H1 (cell line): ENCODE measurements at regions not wholly inside any gene's neighbourhood (a gene's known extent, or its start where the extent isn't known, plus 50 kb on each side); places are given as distances from the start of the nearest gene placed in this dataset.

ENCODE experiments used
- CTCF ChIA-PET: fragments of 300-600 bp; sonication (Branson Sonifier 250); formaldehyde crosslinking; loops from one replicate; lab custom pipeline; 2021; ENCODE audit not compliant: partially characterized antibody; lab: Charles Lee
- POLR2A ChIA-PET: fragments of 300-600 bp; sonication (Branson Sonifier 250); formaldehyde crosslinking; loops from one replicate; lab custom pipeline; 2021; ENCODE audit warnings: inconsistent platforms; ENCODE audit not compliant: partially characterized antibody; lab: Charles Lee
- DNase-seq, 2 experiments: peaks; one replicate each; pipeline versions ENCODE4 v3.0.0 to v3.0.0-alpha.2; 2010 to 2022; ENCODE audit warnings: low spot score in 2 of 2, low read depth in 1 of 2, mixed read lengths in 1 of 2
- FAIRE-seq: peaks from 2 replicates; lab custom pipeline; 2011; peaks lifted over from hg19 to GRCh38; lab: Jason Lieb, UNC
- H2AFZ ChIP-seq: 2 replicates; pipeline ENCODE4 v1.8.1; 2012; ENCODE audit warnings: low read length, inconsistent platforms
- H2AK5ac ChIP-seq: 2 replicates; pipeline ENCODE4 v1.6.1; 2013; ENCODE audit warnings: low read depth, low read length
- H2BK120ac ChIP-seq: replicated peaks from 2 replicates; pipeline ENCODE3; 2013; ENCODE audit warnings: low read depth, low read length, inconsistent platforms
- H2BK12ac ChIP-seq: 2 replicates; pipeline ENCODE4 v1.6.1; 2013; ENCODE audit warnings: low read depth, low read length
- H2BK15ac ChIP-seq: 2 replicates; pipeline ENCODE4 v1.6.1; 2013; ENCODE audit warnings: low read length
- H2BK20ac ChIP-seq: 2 replicates; pipeline ENCODE4 v1.6.1; 2013; ENCODE audit warnings: low read length
- H2BK5ac ChIP-seq: 2 replicates; pipeline ENCODE4 v1.6.1; 2013; ENCODE audit warnings: low read depth, low read length
- H3K14ac ChIP-seq: 2 replicates; pipeline ENCODE4 v1.6.1; 2013; ENCODE audit warnings: inconsistent platforms; ENCODE audit not compliant: insufficient read length
- H3K18ac ChIP-seq: 2 replicates; pipeline ENCODE4 v1.6.1; 2013; ENCODE audit warnings: low read length; ENCODE audit errors: extremely low read depth
- H3K23ac ChIP-seq: 2 replicates; pipeline ENCODE4 v1.6.1; 2013; ENCODE audit warnings: inconsistent platforms; ENCODE audit not compliant: insufficient read length
- H3K23me2 ChIP-seq: 2 replicates; pipeline ENCODE4 v1.6.1; 2013; ENCODE audit warnings: low read depth, low read length
- H3K27ac ChIP-seq: 2 replicates; pipeline ENCODE4 v1.6.1; 2011; ENCODE audit warnings: low read depth, low read length, inconsistent platforms
- H3K27me3 ChIP-seq, 4 experiments: replicated peaks in 1 of 4; 1 replicate in 1 of 4; 2 replicates in 3 of 4; pipeline versions ENCODE4 v1.6.1 to v1.8.1; 2011 to 2013; ENCODE audit warnings: low read length in 3 of 4, mild to moderate bottlenecking in 3 of 4, inconsistent platforms in 2 of 4, mixed read lengths in 2 of 4, moderate library complexity in 1 of 4; ENCODE audit not compliant: control insufficient read depth in 3 of 4, insufficient read depth in 3 of 4; ENCODE audit errors: extremely low read depth in 1 of 4
- H3K36me3 ChIP-seq, 4 experiments: 2 replicates each; pipeline versions ENCODE4 v1.6.1 to v1.8.1; 2011 to 2013; ENCODE audit warnings: mild to moderate bottlenecking in 4 of 4, low read length in 3 of 4, moderate library complexity in 2 of 4, control low read depth in 1 of 4, inconsistent platforms in 1 of 4; ENCODE audit not compliant: insufficient read depth in 4 of 4, control insufficient read depth in 2 of 4
- H3K4ac ChIP-seq: replicated peaks from 2 replicates; pipeline ENCODE3; 2013; ENCODE audit warnings: low read length, low read depth, mixed read lengths, inconsistent platforms; ENCODE audit not compliant: insufficient read length
- H3K4me1 ChIP-seq, 4 experiments: replicated peaks in 1 of 4; 1 replicate in 1 of 4; 2 replicates in 3 of 4; pipeline versions ENCODE4 v1.6.1 to v1.8.1; 2011 to 2013; ENCODE audit warnings: low read length in 3 of 4, inconsistent platforms in 2 of 4, mixed read lengths in 1 of 4; ENCODE audit not compliant: insufficient read depth in 4 of 4, control insufficient read depth in 3 of 4
- H3K4me2 ChIP-seq, 2 experiments: 2 replicates each; pipeline versions ENCODE4 v1.6.1 to v1.8.1; 2011 to 2013; ENCODE audit warnings: low read depth in 2 of 2, low read length in 2 of 2, control low read depth in 1 of 2, inconsistent platforms in 1 of 2, mild to moderate bottlenecking in 1 of 2; ENCODE audit not compliant: insufficient read depth in 1 of 2
- H3K4me3 ChIP-seq, 4 experiments: fragments of 200-600, 300-600 bp in 1 of 4; sonication (generic), shearing (Covaris generic), sonication (Bioruptor Twin) in 1 of 4; 2 replicates each; pipeline versions ENCODE4 v1.5.1 to v1.8.1; 2011 to 2016; ENCODE audit warnings: low read length in 4 of 4, low read depth in 3 of 4, control low read depth in 2 of 4, inconsistent platforms in 2 of 4, mild to moderate bottlenecking in 2 of 4, mixed read lengths in 1 of 4, moderate library complexity in 1 of 4; ENCODE audit not compliant: insufficient read depth in 2 of 4; ENCODE audit errors: extremely low read depth in 1 of 4
- H3K56ac ChIP-seq: replicated peaks from 2 replicates; pipeline ENCODE3; 2013; ENCODE audit warnings: low read depth, mild to moderate bottlenecking, mixed read lengths, low read length, inconsistent platforms; ENCODE audit not compliant: insufficient read length
- H3K79me1 ChIP-seq: 2 replicates; pipeline ENCODE4 v1.6.1; 2013; ENCODE audit warnings: low read depth, low read length, control low read depth
- H3K79me2 ChIP-seq, 2 experiments: 2 replicates each; pipeline versions ENCODE4 v1.6.1 to v1.8.1; 2012 to 2013; ENCODE audit warnings: low read length in 2 of 2, mild to moderate bottlenecking in 2 of 2, inconsistent platforms in 1 of 2; ENCODE audit not compliant: insufficient read depth in 2 of 2, control insufficient read depth in 1 of 2
- H3K9ac ChIP-seq, 4 experiments: replicated peaks in 1 of 4; 1 replicate in 1 of 4; 2 replicates in 3 of 4; pipeline versions ENCODE4 v1.6.1 to v1.8.1; 2011 to 2013; ENCODE audit warnings: low read depth in 3 of 4, low read length in 3 of 4, control low read depth in 2 of 4, mild to moderate bottlenecking in 2 of 4, moderate library complexity in 2 of 4, inconsistent platforms in 1 of 4; ENCODE audit errors: extremely low read depth in 1 of 4
- H3K9me3 ChIP-seq, 2 experiments: 2 replicates each; pipeline versions ENCODE4 v1.6.1 to v1.8.1; 2012 to 2013; ENCODE audit warnings: mild to moderate bottlenecking in 2 of 2, moderate library complexity in 2 of 2, control low read depth in 1 of 2, inconsistent platforms in 1 of 2, low read depth in 1 of 2, low read length in 1 of 2, mixed read lengths in 1 of 2; ENCODE audit not compliant: insufficient read depth in 2 of 2
- H4K20me1 ChIP-seq, 2 experiments: replicated peaks in 1 of 2; 2 replicates each; pipeline versions ENCODE3 to v1.8.1; 2011 to 2013; ENCODE audit warnings: inconsistent platforms in 2 of 2, low read length in 2 of 2, mild to moderate bottlenecking in 1 of 2; ENCODE audit not compliant: insufficient read depth in 2 of 2, control insufficient read depth in 1 of 2
- H4K5ac ChIP-seq: 2 replicates; pipeline ENCODE4 v1.6.1; 2013; ENCODE audit warnings: low read length, low read depth, mixed read lengths, inconsistent platforms; ENCODE audit not compliant: insufficient read length
- H4K8ac ChIP-seq: 2 replicates; pipeline ENCODE4 v1.8.0; 2013; ENCODE audit warnings: mild to moderate bottlenecking, moderate library complexity, low read length, inconsistent platforms; ENCODE audit not compliant: insufficient read depth; ENCODE audit errors: extremely low read depth
- H4K91ac ChIP-seq: replicated peaks from 2 replicates; pipeline ENCODE3; 2013; ENCODE audit warnings: low read length, mixed read lengths, inconsistent platforms; ENCODE audit not compliant: insufficient read length
- ATF3 ChIP-seq: IDR thresholded peaks from 2 replicates; pipeline ENCODE4 v1.6.1; 2011; ENCODE audit warnings: low read depth, mild to moderate bottlenecking, low read length; ENCODE audit not compliant: insufficient read depth
- BACH1 ChIP-seq: IDR thresholded peaks from 2 replicates; pipeline ENCODE4 v1.6.1; 2012; ENCODE audit warnings: low read length, improper control_type of control experiment
- BRCA1 ChIP-seq: IDR thresholded peaks from 2 replicates; pipeline ENCODE4 v1.6.1; 2012; ENCODE audit warnings: low read depth, low read length, improper control_type of control experiment
- CBX5 ChIP-seq: fragments of 300-800, 300-1000 bp; sonication (generic); IDR thresholded peaks from 2 replicates; pipeline ENCODE4 v1.7.1; 2016; ENCODE audit warnings: antibody characterized with exemption, low read length, low read depth
- KDM4A ChIP-seq: IDR thresholded peaks from one replicate; pipeline ENCODE4 v1.7.1; 2012; ENCODE audit warnings: low read depth, mild to moderate bottlenecking, moderate library complexity, low read length, inconsistent platforms; ENCODE audit not compliant: severe bottlenecking
- RFX5 ChIP-seq: IDR thresholded peaks from 2 replicates; pipeline ENCODE4 v1.6.1; 2011; ENCODE audit warnings: low read depth, low read length, improper control_type of control experiment, borderline replicate concordance
- SP4 ChIP-seq: IDR thresholded peaks from 2 replicates; pipeline ENCODE4 v1.6.1; 2012; ENCODE audit warnings: low read length, inconsistent platforms
- TAF1 ChIP-seq: IDR thresholded peaks from 2 replicates; pipeline ENCODE4 v1.6.1; 2011; ENCODE audit warnings: mild to moderate bottlenecking, low read depth, low read length

- Histone ChIP-seq H2BK12ac (no peak overlapping the region), H2AFZ (no peak overlapping the region), H3K27ac (no peak overlapping the region), H2BK20ac (no peak overlapping the region), H3K4ac (no peak overlapping the region), H3K4me1 (no peaks in the 10 kb centered on the region; a peak in 1 of 7 replicates), H4K91ac (no peak overlapping the region), H3K4me2 (no peak overlapping the region), H3K4me3 (no peak overlapping the region), H4K5ac (no peak overlapping the region), H3K9me3 (no peaks in the 10 kb centered on the region), H2AK5ac (no peak overlapping the region), H3K14ac (no peak overlapping the region), H3K27me3 (no peaks in the 10 kb centered on the region), H2BK15ac (no peak overlapping the region), H3K23me2 (no peaks in the 10 kb centered on the region), H4K20me1 (no peaks in the 10 kb centered on the region), H2BK5ac (no peak overlapping the region), H3K79me2 (no peaks in the 10 kb centered on the region), H3K56ac (no peak overlapping the region), H3K18ac (no peak overlapping the region), H3K9ac (no peak overlapping the region), H2BK120ac (no peak overlapping the region), H4K8ac (no peak overlapping the region), H3K23ac (no peak overlapping the region), H3K36me3 (no peaks in the 10 kb centered on the region), H3K79me1 (no peaks in the 10 kb centered on the region)
- ChIA-PET CTCF (no interaction called here), POLR2A (no interaction called here)
- FAIRE-seq (no peak), DNase-seq (no peak)
- TF ChIP-seq CBX5 (no peak), SP4 (no peak), TAF1 (no peak), KDM4A (no peak), ATF3 (no peak), RFX5 (no peak), BACH1 (no peak), BRCA1 (no peak)
Observed at GRCh38 chr2:107582487-107582886, 244.2 kb upstream of the RGPD4 start.
